ENCODE measurements at regions not wholly inside any gene's neighbourhood (a gene's known extent, or its start where the extent isn't known, plus 50 kb on each side); places are given as distances from the start of the nearest gene placed in this dataset.

DNA sequence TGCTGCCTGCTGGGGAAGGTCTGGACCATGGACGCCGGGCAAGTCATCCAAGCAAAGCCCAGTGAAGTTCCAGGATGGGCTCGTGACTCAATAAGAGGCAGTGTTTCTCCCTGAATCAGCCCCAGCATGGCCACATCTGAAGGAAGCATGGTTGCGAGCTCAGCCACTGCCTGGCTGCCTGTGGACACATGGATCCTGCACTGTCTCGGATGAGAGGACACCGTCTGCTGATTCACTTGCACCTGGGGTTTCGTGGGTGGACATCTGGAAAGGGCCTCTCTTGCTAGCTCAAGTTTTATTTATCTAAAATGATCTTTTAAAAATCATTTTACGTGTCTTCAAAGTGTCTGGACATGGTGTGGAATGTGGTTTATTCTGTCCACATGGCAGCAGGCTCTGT, 224.8 kb upstream of the FN1 start:
- Histone ChIP-seq H4K20me1 (ENCODE audit: insufficient read depth, low read length, poor library complexity, severe bottlenecking) (no peaks in the 10 kb centered on the region), H2AFZ (ENCODE audit: low read length) (no peak overlapping the region), H3K79me2 (ENCODE audit: insufficient read depth, low read length) (no peaks in the 10 kb centered on the region), H3K4me1 (ENCODE audit: insufficient read depth, low read length, poor library complexity, severe bottlenecking) (no peaks in the 10 kb centered on the region), H3K36me3 (ENCODE audit: insufficient read depth, low read length) (no peaks in the 10 kb centered on the region), H3K9me2 (replicated peaks; ENCODE audit: low read depth, low read length) (no peaks in the 10 kb centered on the region), H3K27me3 (ENCODE audit: insufficient read depth, low read length, poor library complexity, severe bottlenecking) (no peaks in the 10 kb centered on the region), H3K4me2 (ENCODE audit: low read depth, low read length, poor library complexity, severe bottlenecking) (no peak overlapping the region), H3F3A (ENCODE audit: low read depth) (no peaks in the 10 kb centered on the region), H3K9me3 (ENCODE audit: insufficient read depth, low read depth, low read length) (no peaks in the 10 kb centered on the region), H3K9ac (ENCODE audit: low read depth, low read length, poor library complexity, severe bottlenecking) (no peak overlapping the region), H3K4me3 (ENCODE audit: low read length, poor library complexity, severe bottlenecking) (no peak overlapping the region)
- TF ChIP-seq, protein P1, sequence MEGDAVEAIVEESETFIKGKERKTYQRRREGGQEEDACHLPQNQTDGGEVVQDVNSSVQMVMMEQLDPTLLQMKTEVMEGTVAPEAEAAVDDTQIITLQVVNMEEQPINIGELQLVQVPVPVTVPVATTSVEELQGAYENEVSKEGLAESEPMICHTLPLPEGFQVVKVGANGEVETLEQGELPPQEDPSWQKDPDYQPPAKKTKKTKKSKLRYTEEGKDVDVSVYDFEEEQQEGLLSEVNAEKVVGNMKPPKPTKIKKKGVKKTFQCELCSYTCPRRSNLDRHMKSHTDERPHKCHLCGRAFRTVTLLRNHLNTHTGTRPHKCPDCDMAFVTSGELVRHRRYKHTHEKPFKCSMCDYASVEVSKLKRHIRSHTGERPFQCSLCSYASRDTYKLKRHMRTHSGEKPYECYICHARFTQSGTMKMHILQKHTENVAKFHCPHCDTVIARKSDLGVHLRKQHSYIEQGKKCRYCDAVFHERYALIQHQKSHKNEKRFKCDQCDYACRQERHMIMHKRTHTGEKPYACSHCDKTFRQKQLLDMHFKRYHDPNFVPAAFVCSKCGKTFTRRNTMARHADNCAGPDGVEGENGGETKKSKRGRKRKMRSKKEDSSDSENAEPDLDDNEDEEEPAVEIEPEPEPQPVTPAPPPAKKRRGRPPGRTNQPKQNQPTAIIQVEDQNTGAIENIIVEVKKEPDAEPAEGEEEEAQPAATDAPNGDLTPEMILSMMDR (conservative IDR thresholded peaks at IDR 0.05; ENCODE audit: low read length) = no peak
- no peak for TF ChIP-seq EZH2phosphoT487 (IDR thresholded peaks at IDR 0.05; ENCODE audit: borderline replicate concordance)

DNA sequence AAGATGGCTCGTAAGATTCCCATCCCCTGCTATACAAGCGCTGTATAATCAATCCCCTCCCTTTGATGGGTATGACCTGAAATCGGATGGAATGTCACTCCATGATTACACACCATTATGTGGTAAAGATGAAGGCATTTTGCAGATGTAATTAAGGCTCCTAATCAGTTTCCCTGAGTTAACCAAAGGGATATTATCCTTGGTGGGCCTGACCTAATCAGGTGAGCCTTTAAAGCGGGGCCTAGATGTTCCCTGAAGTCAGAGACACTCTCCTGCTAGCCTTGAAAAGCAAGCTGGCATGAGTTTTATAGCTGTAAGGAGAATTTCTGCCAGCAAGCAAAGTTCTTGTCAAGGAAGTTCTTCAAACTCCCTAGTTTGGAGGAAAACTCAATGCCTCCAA, 223.8 kb upstream of the FN1 start:
- no peaks in the 10 kb centered on the region for H3K9me2 ChIP-seq (replicated peaks; ENCODE audit: low read depth, low read length)
- no peaks in the 10 kb centered on the region for H3K9me3 ChIP-seq (ENCODE audit: insufficient read depth, low read depth, low read length)
- no peaks in the 10 kb centered on the region for H3K4me1 ChIP-seq (ENCODE audit: insufficient read depth, low read length, poor library complexity, severe bottlenecking)
- no peaks in the 10 kb centered on the region for H4K20me1 ChIP-seq (ENCODE audit: insufficient read depth, low read length, poor library complexity, severe bottlenecking)
- no peak overlapping the region for H3K9ac ChIP-seq (ENCODE audit: low read depth, low read length, poor library complexity, severe bottlenecking)
- no peaks in the 10 kb centered on the region for H3F3A ChIP-seq (ENCODE audit: low read depth)
- H2AFZ ChIP-seq (ENCODE audit: low read length) = no peak overlapping the region
- no peak for TF ChIP-seq EZH2phosphoT487 (IDR thresholded peaks at IDR 0.05; ENCODE audit: borderline replicate concordance)
- TF ChIP-seq, protein P1 (conservative IDR thresholded peaks at IDR 0.05; ENCODE audit: low read length) = no peak
- no peak overlapping the region for H3K4me3 ChIP-seq (ENCODE audit: low read length, poor library complexity, severe bottlenecking)
- H3K27me3 ChIP-seq (ENCODE audit: insufficient read depth, low read length, poor library complexity, severe bottlenecking) = no peaks in the 10 kb centered on the region
- no peaks in the 10 kb centered on the region for H3K36me3 ChIP-seq (ENCODE audit: insufficient read depth, low read length)
- no peaks in the 10 kb centered on the region for H3K79me2 ChIP-seq (ENCODE audit: insufficient read depth, low read length)
- H3K4me2 ChIP-seq (ENCODE audit: low read depth, low read length, poor library complexity, severe bottlenecking) = no peak overlapping the region

DNA sequence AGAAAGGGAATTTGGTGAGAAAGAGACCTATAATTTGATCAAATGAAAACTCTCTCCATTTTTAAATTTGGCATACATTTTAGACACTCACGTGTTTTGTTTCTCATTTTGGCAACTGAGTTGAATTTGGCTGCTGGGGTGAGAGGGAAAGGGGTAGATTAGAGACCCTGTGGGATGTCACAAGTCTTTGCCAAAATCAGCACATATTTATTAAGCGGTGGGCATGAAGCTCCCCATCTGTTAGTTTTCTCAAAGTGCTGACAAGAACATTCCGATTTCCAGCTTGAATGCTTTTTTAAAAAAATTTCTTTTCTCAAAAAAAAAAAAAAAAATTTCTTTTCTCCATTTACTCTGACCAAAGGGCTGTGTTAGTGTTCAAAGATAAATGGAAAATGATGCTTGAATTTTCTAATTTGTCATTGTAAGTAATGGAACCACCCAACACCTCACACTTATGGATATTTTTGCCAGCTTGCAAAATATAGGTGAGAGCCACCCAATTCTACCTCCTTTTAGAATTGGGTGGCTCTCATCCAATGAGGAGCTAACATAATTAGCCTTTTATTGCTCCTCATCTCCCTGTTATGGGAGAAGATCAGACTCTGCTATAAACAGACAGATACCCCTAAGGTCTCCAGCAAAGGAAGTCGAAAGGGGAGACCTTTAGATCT, 222.9 kb upstream of the FN1 start:
- Histone ChIP-seq H3K9ac (ENCODE audit: low read depth, low read length, poor library complexity, severe bottlenecking) (no peak overlapping the region), H3F3A (ENCODE audit: low read depth) (no peaks in the 10 kb centered on the region), H3K4me2 (ENCODE audit: low read depth, low read length, poor library complexity, severe bottlenecking) (no peak overlapping the region), H3K4me3 (ENCODE audit: low read length, poor library complexity, severe bottlenecking) (no peak overlapping the region), H3K9me2 (replicated peaks; ENCODE audit: low read depth, low read length) (no peaks in the 10 kb centered on the region), H3K9me3 (ENCODE audit: insufficient read depth, low read depth, low read length) (no peaks in the 10 kb centered on the region), H3K36me3 (ENCODE audit: insufficient read depth, low read length) (no peaks in the 10 kb centered on the region), H2AFZ (ENCODE audit: low read length) (no peak overlapping the region), H4K20me1 (ENCODE audit: insufficient read depth, low read length, poor library complexity, severe bottlenecking) (no peaks in the 10 kb centered on the region), H3K27me3 (ENCODE audit: insufficient read depth, low read length, poor library complexity, severe bottlenecking) (no peaks in the 10 kb centered on the region), H3K4me1 (ENCODE audit: insufficient read depth, low read length, poor library complexity, severe bottlenecking) (no peaks in the 10 kb centered on the region), H3K79me2 (ENCODE audit: insufficient read depth, low read length) (no peaks in the 10 kb centered on the region)
- no peak for TF ChIP-seq EZH2phosphoT487 (IDR thresholded peaks at IDR 0.05; ENCODE audit: borderline replicate concordance)
- TF ChIP-seq, protein P1 (conservative IDR thresholded peaks at IDR 0.05; ENCODE audit: low read length) = no peak
